RCC 7860 (cell line): ENCODE measurements at regions not wholly inside any gene's neighbourhood (a gene's known extent, or its start where the extent isn't known, plus 50 kb on each side); places are given as distances from the start of the nearest gene placed in this dataset.

Experiments
- DNase-seq: peaks from one replicate; pipeline ENCODE4 v3.0.0-alpha.2; 2015; ENCODE audit warnings: low spot score
- FAIRE-seq: peaks from 2 replicates; lab custom pipeline; 2012; peaks lifted over from hg19 to GRCh38; lab: Jason Lieb, UNC

DNA sequence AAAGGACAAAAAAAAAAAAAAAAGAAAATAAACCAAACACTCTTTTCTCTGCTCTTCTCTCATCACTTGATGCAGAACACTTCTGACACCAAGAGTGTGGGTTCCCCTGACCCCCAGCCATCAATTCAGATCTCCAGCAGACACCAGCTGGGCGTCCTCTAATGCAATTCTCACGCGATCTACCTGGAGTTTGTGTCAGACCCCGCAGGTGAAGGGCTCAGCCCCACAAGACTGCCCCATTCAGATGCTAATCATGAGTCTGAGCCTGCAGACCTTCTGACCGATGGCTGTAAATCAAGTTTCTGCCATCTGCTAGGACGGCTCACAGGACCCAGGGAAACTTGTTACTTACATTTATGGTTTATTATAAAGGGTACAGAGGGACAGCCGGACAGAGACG, 133.6 kb upstream of the C1orf174 start:
- no peak for FAIRE-seq

DNA sequence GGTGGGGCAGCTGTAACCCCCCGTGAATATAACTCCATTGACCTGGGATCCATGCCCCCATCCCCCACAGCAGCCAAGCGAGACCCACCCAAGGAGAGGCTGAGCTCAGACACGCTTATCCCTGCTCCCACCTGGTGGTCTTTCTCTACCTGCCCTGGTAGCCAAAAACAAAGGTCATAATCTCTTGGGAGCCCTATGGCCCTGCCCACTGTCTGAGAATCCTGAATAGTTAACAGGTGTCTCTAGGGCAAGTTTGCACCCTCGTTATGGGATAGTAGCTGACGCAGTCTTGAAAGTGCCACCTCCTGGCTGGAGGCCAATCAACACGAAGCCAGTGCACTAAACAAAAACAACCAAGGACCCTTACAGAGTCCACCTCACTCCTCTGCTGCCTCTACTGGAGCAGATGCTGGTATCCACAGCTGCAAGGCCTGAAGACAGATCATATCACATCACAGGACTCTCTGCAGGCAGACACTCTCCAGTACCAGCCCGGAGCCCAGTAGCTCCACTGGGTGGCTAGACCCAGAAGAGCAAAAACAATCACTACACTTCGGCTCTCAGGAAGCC, 134.3 kb upstream of the C1orf174 start:
- FAIRE-seq (no peak), DNase-seq (no peak)

More for the DNA sequence above, 133.6 kb upstream of the C1orf174 start:
- no peak for DNase-seq

DNA sequence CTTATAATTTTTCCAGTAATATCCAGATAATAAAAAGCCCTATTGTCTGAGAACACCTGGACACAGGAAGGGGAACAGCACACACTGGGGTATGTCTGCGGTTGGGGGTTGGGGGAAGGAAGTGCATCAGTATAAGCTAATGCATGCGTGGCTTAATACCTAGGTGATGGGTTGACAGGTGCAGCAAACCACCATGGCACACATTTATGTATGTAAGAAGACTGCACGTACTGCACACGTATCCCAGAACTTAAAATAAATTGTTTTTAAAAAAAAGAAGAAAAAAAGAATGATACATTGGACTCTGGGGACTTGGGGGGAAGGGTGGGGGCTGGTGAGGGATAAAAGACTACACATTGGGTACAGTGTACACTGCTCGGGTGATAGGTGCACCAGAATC, 144.9 kb upstream of the C1orf174 start:
- DNase-seq (no peak), FAIRE-seq (no peak)

DNA sequence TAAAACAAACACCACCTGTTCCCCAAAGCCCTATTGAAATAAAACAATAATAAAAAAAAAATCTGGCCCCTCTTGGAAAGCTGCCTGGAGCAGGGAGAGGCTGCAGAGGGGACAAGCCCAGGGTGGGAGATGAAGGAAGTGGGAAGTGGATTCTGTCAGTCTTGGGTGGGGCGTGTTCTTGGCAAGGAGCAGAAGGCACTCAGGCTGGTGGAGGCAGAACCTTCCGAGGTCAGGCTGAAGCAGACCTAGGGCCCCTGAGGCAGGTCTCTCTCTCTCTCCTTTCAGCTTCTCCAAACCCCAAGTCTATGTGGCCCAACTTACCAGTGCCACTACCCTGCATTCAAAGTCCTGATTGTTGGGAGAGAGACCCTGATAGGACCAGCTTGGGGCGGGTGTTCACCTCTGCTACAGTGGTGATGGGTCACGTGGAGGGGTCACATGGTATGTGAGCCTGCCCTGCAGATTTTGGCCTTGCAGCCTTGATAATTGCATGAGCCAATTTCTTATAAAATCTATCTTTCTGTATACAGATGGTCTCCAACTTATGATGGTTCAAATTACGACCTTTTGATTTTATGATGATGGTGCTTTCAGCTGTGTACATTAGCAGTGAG, 145.4 kb upstream of the C1orf174 start:
- DNase-seq (no peak), FAIRE-seq (no peak)

DNA sequence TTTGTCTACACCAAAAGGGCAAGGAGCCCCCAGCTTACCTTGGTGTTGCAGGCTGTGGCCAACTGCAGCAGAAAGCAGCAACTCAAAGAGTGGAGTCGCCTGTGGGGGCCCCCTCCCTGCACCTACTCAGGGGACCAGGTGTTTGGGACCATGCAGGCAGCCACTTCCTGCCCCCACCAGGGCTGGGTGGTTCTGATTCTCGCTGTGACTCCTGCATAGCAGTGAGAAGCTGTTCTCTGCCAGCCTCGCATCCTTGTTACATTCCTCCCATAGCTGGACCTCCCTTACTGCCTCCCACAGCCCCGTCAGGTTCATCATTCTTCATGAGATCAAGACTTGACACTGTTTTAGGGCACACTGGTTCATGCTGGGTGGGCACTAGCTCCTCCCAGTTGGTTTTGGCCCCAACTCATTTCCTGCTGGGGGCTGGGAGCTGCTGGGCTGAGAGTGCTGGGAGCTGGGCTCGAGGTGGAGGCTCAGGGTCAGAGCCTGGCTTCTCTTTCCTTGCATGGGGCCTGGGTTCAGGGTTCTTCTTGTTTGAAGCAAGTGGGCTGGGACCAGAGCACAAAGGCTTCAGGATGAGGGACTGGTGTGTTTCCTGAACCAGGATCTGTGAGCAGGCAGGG, 146.9 kb upstream of the C1orf174 start:
- DNase-seq (no peak), FAIRE-seq (no peak)

DNA sequence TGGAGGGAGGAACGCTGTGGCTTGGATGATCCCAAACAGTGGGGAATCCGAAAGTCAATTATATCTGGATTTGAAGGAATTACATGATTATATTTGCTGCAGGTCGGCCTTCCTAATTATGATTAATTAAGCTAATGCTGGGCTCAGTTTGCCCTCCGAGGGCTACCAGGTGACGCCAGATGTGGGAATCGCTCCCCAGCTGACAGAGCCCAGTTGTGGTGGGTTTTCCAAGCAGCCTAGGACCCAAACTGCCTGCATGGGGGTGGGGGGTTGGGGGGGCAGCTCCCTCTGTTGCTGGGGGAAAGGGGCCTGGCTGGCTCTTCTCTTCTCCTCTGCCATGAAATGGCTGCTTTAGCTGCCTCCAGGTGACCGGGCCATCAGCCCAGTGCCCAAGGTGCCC, 147.6 kb upstream of the C1orf174 start:
- no peak for FAIRE-seq

DNA sequence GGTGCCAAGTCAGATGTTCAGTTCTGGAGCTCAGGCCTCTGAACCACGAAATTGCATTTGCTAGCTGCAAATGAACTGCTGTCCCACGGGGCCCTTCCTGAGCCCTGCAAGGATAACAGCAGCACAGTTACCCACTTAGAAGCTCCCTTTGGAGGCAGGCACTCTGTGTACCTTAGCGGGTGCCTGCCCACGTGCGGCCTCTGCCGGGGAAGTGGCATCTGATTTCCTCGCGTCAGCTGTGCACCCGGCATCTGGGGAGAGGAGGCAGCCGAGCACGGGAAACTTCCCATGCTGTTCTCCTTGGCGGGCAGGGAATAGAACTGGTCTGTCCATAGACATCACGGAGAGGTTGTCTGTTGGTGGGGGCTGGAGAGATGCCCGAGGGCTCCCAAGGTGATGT, 148.0 kb upstream of the C1orf174 start:
- DNase-seq (no peak), FAIRE-seq (no peak)

More for the DNA sequence above, 147.6 kb upstream of the C1orf174 start:
- no peak for DNase-seq

DNA sequence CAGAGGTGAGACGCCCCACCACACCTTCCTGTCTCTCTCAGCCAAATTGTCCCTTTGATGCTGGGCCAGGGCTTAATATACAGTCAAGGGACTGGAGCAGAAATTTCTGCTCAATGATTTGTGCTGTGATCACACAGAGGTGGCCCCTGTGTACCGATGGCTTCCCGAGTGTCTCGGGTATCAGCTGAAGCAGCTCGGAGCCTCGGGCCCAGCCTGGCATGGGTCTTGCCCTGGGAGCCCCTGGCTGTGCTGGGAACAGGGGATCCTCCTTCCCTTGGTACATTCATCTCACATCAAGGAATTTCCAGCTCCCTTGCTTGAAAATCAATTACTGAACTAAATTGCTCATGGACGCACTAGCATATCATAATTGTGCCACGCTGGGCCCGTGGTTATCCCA, 148.8 kb upstream of the C1orf174 start:
- DNase-seq (no peak), FAIRE-seq (no peak)

DNA sequence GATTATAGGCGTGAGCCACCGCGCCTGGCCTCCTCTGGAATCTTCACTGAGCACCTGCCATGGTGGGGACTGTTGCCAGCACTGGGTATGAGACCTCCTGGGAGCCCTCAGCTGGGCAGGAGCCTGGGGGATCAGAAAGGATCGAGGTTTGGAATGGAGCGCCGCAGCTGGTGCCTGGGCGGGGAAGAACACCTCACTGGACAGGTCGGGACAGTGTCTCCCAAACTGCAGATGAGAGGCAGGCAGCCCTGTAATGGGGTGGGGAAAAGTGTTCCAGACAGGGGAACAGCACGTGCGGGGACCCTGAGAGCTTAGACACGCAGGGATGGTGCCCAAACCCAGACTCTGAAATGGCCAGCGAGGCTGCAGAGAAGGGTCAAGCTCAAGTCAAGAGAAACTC, 150.9 kb upstream of the C1orf174 start:
- FAIRE-seq: no peak

DNA sequence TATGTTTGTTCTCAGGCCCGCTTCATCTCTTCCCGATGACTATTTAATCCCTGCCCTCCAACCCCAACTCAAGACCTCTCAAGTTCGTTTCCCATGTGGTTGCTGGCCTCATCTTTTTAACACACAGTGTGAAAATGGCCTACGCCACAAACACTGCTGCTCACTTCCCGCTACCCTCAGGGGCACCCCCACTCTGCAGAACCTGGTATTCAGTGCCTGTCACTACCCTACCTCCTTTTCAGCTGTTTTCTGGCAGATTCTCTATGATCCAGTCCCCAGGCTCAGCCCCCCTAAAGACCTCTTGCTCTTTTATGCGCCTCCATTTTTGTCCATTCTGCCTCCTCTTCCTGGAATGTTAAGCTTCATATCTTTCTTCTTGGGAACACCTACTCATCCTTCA, 152.6 kb upstream of the C1orf174 start:
- no peak for DNase-seq
- FAIRE-seq: no peak

More for the DNA sequence above, 150.9 kb upstream of the C1orf174 start:
- DNase-seq: no peak

DNA sequence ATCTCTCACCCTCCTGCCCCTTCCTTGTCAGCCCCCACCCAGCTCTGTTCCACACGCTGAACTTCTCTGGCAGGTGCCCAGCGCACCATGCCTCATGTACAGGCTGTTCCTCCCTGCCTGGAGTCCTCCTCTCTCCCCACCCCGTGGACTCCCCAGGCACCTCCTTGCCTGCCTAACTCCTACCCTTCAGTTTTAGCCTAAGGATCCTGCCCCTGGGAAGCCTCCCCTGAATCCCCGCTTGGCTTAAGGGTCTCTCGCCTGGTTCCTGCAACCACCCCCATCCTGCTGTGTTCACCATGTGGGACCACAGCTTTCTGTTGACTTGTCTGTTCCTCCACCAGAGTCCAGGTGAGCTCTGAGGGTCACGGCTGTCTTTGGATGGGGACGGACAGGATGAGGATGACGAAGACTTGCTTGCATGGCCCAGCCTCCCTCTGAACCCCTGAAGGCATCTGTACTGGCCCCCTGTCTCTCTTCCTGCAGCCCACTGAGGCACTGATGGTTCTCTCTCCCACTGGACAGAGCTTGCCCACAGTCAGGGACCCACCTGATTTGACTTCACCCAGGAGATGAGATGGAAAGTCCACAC, 153.2 kb upstream of the C1orf174 start:
- FAIRE-seq (no peak), DNase-seq (no peak)

DNA sequence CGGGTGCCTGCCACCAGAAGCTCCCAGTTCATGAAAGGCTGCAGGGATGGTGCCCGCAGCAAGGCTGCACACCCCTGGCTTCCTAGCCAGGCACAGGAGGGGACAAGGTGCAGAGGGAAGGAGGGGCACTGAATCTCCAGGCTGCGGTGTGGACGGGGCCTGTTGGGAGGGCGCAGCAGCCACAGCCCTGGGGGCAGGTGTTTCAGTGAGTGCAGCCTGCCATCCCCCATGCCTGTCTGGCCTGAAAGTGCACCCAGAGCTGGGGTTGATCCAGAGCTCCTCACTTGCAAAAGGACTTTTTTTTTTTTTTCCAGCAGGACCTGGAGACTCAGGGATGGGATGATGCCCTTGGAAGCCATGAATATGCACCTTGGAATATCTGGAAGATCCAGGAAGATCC, 153.7 kb upstream of the C1orf174 start:
- FAIRE-seq: no peak

DNA sequence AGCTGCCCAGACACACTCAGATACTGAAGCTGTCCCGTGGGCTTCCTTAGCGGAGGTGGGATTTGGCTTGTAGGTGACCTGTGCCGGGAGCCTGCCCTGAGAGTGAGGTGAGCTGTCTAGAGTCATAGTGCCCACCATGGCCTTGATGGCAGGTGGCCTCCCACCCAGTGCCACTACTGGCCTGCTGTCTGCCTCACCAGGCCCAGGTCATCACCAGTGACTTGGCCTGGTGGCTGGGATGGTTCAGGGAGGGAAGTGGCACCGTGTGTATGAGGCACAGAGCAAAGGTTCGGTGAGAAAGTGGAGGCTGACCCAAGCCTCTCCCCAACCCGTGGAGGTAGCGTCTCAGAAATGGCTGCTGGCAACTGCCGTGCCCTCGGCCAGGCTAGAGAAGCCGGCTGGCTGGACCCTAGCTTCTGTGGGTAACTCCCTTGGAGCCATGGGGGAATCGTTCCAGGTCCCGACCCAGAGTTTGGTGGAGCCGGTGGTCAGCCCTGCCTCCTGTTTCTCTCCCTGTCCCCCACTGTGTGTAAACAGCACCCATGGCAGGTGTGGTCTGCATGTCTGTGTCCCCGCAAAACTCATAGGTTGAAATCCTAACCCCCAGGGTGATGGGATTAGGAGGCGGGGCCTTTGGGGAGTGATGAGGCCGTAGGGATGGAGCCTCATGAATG, 155.4 kb upstream of the C1orf174 start:
- DNase-seq: no peak
- no peak for FAIRE-seq

More for the DNA sequence above, 153.7 kb upstream of the C1orf174 start:
- no peak for DNase-seq

DNA sequence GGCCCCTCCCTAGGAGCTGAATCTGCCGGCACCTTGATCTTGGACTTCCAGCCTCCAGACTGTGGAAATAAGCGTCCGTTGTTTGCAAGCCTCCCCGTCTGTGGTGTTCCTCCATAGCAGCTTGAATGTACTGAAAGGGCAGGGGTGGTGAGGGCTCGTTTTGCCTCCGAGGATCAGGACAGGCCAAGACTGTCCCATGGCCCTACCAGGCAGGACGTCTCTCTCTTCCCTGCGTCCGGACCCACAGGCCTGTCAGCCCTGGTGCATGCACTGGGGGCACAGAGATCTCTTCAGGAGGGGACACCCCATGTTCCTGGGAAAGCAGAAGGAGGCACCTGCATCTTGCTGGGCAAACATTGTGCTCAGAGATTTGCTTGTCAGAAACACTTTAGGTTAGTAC, 156.3 kb upstream of the C1orf174 start:
- DNase-seq (no peak), FAIRE-seq (no peak)

DNA sequence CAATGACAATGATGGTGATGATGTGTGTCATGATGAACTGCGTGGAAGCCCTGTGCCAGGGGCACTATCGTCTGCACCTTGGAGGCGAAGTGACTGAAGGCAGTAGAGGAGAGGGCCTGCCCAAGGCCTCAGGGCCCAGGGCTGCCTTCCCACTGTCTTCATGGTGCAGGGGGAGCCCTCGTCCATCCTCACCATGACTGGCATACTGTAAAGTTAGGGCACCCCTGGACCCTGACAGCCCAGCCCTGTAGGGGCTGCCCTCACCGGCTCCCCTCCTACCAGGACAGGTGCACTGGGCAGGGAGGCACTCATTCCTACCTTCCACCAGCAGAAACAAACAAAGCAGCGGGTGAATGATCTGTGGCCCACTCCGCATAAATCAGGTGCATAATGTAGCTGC, 156.9 kb upstream of the C1orf174 start:
- FAIRE-seq (no peak), DNase-seq (no peak)

DNA sequence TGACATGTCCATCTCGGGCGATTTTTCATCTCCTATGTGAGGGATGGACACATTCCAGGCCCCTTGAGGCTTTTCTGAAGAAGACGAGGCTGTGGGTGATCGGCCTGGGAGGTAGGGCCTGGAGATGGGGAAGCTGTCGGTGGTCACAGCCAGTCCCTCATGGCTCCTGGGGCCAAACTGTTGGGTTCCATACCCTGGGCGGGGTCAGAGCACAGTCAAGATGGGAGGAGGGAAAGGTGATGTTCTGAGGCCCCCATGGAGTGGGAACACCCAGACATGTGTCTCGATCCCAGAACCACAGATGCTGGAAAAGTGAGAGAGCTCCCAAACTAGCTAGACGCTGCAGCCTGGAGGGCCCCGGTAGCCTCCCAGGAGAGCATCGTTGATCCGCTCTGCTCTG, 157.5 kb upstream of the C1orf174 start:
- DNase-seq: no peak
- no peak for FAIRE-seq

DNA sequence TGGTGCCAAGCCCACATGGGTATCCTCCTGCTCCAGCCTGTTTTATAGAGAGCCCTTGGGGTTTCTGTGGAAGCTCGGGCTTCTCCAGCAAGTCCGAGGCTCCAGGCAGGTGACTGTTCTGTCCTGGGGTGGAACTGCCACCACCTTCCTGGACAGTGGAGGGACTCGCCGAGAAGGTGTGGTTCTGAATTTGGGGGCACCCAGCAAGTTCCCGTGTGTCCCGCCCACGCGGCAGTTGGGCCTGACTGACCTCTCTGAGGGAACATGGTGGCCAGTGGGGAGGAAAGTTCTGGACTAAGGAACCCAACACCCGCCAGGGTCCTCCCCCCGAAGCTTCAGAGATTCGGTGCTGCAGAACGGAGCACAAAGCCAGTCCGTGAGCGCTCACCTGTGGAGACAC, 158.1 kb upstream of the C1orf174 start:
- DNase-seq: no peak
- FAIRE-seq: no peak

DNA sequence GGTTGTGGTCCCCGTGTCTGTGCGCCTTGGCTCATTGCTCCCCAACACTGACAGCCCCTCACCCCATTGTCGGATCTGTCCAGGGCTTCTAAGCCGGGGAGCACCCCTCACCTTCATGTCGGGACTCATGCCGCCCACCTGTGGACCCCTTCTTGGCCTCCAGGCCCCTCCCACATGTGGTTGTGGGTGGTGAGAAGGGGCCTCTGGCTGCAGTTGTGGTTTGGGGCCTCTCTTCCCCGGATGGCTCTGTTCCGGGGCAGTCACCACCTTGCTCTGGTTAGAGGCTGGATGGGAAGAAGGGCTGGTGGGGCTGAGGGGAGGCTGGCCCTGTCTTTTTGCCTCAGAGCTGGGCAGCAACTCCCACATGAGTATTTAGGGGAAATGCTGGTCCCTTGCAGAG, 158.6 kb upstream of the C1orf174 start:
- DNase-seq (no peak), FAIRE-seq (no peak)

DNA sequence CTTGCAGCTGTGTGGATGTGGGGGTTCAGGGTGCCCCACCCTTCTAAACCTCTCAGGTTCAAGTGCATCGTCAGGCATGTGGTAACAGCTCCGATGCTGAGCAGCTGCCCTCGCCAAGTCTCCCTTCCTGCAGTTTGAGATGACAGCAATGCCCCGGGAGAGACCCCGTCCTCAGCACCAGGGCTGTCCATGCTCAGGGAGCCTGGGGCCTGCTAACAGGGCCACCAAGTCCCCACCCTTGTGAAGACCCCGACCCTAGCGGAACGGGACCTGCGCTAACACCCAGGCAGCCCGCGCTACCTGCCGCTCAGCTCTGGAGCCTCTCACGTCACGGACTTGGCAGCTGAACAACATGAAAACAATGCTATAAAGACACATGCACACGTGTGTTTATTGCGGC, 159.2 kb upstream of the C1orf174 start:
- DNase-seq: no peak
- FAIRE-seq: no peak

DNA sequence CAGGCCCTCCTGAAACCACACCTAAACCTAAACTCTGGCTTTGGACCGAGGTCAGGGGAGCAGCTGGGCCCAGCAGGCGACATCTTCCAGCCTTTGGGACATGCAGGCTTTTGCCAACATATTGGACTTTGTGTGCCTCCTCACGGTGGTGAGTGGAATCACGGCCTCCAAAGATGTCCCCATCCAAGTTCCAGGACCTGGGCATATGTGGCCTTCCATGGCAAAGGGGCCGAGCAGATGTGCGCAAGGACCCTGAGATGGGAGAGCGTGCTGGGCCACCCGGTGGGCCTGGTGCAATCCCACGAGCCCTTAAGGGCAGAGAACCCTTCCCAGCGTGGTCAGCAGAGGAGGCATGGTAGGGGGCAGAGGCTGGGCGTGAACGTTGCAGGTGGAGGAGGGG, 160.8 kb upstream of the C1orf174 start:
- DNase-seq (no peak), FAIRE-seq (no peak)

DNA sequence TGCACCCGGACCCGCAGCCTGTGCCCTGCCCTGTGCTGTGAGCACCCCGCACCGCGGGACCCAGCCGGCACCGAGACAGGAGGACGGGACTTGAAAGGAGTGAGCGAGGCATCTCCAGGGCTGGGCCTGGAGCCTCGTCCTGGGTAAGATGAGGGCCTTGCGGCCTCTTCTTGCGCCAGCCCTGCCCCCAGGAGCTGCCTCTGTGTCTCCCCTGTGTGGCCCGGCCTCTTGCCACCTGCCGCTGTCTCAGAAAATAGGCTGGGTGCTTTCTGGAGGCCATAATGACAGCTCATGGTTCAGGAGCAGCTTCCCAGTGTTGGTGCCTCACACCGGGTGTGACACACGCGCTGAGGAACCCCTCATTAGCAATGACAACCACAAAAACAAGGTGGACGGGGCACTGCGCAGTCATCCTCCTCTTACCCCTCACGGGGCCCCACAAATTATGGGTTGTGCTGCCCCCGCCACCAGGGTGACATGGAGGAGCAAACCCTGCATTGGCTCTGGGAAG, 161.5 kb upstream of the C1orf174 start:
- DNase-seq (no peak), FAIRE-seq (no peak)
